ENCODE measurements at regions not wholly inside any gene's neighbourhood (a gene's known extent, or its start where the extent isn't known, plus 50 kb on each side); places are given as distances from the start of the nearest gene placed in this dataset.
"Not testable (repeated sequence)": the region's sequence is repeated elsewhere in the genome, so short reads cannot be mapped to it uniquely, and the experiment has no call there.

DNA sequence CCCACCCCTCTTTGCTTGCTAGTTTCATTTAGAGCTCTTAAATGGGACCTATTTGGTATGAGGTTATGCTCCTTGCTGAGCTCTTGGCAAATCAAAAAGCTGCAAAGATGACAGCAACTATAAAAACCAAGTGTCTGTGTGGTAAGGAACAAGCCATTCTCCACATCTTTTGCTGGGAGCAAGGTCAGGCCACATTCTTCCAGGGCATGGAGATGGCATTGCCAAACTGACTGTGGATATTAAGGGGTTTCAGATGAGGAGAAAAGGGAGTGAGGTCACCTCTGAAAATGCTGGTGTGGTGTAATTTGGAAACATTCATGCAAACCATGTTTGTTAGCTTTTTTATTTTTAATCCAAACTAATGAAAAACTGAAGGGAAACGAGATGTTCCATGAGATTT lies 218.8 kb upstream of the IL12B start:
- in situ Hi-C loops (cut with HindIII; ENCODE audit: low pct_ligation_motif_present, low pct_unique_long_range_greater_than_20kb, low sequenced_read_pairs): no loop called here
- DNase-seq: no peak

DNA sequence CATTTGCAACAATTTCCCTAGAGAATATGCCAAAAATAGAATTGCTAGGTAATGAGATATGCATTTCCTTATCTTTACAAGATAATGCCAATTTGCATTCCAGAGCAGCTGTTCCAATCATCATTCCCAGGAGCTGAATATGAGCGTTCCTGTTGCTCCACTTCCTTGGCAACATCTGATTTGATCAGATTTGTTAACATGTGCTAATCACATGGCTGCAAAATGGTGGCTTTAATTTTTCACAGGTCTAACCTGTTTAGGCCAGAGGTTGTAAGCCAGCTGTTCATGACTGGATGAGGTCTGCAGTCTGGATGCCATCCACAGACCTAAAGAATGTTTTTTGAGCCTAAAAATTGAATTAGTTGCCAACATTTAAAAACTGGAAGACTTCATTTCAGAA lies 220.7 kb upstream of the IL12B start:
- DNase-seq: no peak
- in situ Hi-C loops (cut with HindIII; ENCODE audit: low pct_ligation_motif_present, low pct_unique_long_range_greater_than_20kb, low sequenced_read_pairs): no loop called here

DNA sequence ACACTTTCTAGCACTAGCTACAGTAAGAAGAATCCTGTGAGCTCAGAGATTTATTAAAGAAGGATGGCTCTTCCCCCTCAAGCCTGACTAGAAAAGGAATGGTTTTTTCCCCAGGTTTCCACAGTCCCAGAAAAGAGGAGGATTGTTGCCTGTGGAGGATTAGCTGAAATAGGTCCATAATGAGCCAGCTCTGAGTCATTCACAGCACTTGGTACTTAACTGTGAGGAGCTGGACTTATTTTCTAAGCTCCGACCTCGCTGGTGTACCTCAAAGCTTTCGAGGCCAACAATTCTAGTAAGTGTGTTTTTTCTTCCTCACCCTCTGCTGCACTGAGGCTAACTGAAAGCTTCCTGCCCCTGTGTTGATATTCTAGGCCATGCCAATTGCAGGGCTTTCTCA lies 222.5 kb upstream of the IL12B start:
- DNase-seq: no peak
- in situ Hi-C loops (cut with HindIII; ENCODE audit: low pct_ligation_motif_present, low pct_unique_long_range_greater_than_20kb, low sequenced_read_pairs): no loop called here

DNA sequence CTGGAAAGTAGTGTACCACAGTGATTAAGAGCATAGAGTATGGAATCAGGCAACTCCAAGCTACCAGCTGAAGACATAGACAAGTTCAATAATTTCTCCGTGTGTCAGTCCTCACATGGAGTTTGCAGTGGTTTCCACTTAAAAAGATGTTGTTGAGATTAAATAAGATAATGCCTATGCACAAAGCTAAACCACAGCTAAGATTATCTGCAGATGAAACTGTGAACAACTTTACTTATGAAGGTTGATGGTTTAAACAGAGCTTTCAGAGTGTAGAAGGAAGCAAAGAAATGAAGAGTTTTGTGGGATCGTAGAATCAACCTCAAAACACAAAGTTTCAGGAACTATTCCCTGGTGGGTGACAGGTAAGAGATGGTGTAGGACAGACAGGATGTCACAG lies 223.5 kb upstream of the IL12B start:
- in situ Hi-C loops (cut with HindIII; ENCODE audit: low pct_ligation_motif_present, low pct_unique_long_range_greater_than_20kb, low sequenced_read_pairs): no loop called here
- DNase-seq: no peak

DNA sequence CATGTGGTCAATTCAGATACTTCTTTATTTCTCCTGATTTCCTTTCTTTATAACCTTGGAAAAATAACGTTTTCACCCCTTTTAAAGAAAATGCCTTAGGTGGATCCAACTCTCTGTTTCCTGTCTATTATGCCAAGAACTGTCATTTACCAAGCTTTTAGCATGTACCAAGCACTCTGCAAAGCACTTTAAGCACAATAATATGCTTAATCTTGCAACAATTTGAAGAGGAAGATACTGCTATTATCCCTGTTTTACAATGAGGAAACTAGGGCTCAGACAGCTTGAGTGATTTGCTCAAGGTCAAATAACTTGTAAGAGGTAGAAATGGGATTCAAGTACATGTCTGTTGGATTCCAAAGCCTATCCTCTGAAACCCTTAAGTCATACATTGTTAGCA lies 224.8 kb upstream of the IL12B start:
- no peak for DNase-seq
- in situ Hi-C loops (cut with HindIII; ENCODE audit: low pct_ligation_motif_present, low pct_unique_long_range_greater_than_20kb, low sequenced_read_pairs): no loop called here

DNA sequence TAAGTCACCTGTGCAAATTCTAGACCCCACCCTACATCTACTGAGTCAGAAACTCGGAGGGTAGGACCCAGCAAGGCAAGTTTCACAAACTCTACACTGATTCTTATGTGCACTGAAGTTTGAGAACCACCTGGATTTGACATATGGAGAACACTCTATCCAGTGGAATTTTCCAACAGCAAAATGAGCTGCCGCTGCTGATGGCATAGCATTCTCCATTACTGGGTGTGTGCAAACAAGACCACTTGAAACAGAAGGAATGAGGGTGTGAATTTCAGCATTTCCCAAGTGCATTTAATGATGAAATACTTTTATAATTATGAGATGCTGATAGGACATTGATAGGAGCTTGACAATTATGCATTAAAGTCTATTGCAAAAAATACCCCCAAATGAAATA lies 229.1 kb upstream of the IL12B start:
- DNase-seq: no peak
- in situ Hi-C loops (cut with HindIII; ENCODE audit: low pct_ligation_motif_present, low pct_unique_long_range_greater_than_20kb, low sequenced_read_pairs): no loop called here

DNA sequence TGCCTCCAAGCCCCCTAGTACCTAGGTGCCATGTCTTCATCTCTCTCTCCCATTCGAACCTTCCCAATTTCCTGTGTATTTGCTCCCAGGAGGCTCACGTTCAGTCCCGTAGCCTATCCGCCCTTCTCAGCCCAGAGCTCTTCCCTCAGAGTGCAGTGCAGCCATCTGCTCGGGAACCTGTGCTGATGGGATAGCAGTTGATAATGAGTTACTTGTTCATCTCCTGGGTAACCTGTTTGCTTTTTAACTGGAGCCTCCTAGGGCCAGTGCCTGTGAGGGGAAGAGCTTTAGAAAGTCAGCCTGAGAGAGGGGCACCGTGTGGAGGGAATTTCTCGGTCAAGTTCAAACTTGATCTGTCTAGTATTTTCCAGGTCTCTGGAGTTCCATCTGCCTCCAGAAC lies 229.8 kb upstream of the IL12B start:
- in situ Hi-C loops (cut with HindIII; ENCODE audit: low pct_ligation_motif_present, low pct_unique_long_range_greater_than_20kb, low sequenced_read_pairs): no loop called here
- no peak for DNase-seq

DNA sequence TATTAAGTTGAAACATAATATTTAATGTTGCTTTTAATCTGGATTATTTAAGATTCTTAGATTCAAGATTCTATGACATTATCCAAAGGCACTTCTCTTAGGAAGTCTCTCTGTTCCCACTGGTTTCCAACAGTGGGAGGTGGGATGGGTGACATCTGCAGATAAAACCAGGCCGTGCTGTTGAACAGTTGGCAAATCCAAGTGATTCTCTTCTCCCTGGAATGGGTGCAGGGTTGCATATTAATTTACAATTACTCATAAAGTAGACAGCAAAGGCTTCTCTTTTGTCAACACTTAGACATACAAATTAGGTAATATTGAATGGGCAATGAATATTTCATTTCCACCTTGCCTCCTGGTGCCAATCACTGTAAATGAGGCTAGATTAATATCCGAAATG lies 233.7 kb upstream of the IL12B start:
- DNase-seq: no peak
- in situ Hi-C loops (cut with HindIII; ENCODE audit: low pct_ligation_motif_present, low pct_unique_long_range_greater_than_20kb, low sequenced_read_pairs): no loop called here

DNA sequence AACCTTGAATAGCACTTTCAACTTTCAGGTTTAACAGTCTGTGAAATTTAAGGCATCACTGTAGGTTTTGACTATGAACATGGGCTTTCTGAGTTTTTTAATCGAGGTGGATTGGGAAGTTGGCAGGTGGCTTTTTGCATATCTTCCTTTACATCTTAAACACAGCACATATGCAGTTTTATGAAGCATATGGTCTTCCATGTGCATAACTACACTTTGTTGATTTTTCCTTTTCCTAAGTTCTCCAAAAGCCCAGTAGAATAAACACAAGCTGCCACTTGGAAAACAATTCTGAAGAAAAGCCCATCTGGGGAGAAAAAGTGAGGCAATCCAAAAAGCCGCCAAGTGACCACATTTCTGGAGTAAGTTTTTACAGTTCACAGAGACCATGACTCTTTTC lies 236.5 kb upstream of the IL12B start:
- in situ Hi-C loops (cut with HindIII; ENCODE audit: low pct_ligation_motif_present, low pct_unique_long_range_greater_than_20kb, low sequenced_read_pairs): no loop called here
- DNase-seq: no peak

DNA sequence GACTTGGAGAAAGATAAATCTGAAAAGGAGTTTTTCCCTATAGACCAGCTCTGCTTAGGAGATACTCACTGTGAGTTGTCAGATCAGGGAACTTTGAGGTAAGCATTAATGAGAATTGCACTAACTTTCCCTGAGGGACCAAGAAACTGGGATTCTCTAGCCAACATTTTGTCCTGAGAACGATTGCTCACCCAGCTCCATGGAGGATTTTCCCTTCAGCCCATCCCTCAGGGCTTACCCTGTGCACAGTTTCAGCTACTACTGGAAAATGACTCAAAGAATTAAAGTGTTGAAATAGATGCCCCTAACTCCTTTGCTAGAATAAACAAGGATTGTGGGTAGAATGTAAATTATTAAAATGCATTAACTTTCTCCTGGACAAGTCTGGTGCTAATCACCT lies 237.2 kb upstream of the IL12B start:
- in situ Hi-C loops (cut with HindIII; ENCODE audit: low pct_ligation_motif_present, low pct_unique_long_range_greater_than_20kb, low sequenced_read_pairs): no loop called here
- no peak for DNase-seq

DNA sequence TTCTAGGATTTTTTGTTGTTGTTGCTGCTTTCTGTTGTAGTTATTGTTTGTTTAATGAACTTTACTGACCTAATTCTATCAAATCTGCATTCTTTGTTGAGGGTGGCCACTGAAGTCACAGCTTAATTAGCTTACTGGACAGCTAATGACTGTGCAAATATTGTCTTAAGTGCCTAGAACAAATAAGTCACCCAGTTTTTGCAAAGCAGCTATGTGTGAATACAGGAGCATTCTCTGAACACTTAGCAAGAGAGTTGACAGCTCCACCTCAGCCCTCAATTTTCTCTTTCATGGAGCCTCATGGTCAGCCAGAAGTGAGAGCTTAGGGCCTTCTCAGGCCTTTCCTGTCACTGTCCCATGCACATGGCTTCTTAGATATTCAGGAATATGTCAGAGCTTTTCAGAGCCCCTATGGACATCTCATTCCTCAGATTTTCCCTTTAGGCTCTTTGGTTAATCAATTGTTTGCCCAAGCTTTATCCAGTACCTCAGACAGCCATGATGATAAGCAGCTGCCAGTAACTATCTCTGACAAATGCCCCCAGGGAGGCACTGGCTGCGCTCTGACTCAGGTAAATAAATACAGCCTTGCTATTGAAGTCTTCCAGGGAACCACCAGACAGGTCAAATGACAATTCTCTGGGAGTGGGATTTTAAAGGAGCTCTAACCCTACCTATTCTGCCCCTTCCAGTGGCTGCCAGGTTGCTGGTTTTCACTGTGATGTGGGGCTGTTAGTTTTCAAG lies 241.4 kb upstream of the IL12B start:
- in situ Hi-C loops (cut with HindIII; ENCODE audit: low pct_ligation_motif_present, low pct_unique_long_range_greater_than_20kb, low sequenced_read_pairs): no loop called here
- DNase-seq: no peak

DNA sequence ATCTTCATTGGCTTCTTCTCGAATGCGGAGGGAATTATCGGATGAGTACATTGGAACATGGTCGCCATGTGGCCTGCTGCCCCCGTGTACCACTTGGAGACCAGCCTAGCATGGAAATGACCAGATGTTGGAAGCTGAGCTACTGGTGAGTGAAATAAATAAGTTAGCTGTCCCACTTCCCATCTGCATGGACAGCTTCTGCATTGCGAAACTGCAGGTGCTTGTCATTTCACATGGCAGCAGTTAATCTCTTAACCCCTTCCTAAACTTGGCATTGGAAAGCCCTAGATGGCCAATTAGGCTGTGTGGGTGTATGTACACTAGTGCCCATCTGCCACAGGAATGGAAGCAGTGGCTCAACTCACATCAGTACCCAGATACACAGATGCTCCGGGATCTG lies 246.6 kb upstream of the IL12B start:
- no peak for DNase-seq
- in situ Hi-C loops (cut with HindIII; ENCODE audit: low pct_ligation_motif_present, low pct_unique_long_range_greater_than_20kb, low sequenced_read_pairs): no loop called here

DNA sequence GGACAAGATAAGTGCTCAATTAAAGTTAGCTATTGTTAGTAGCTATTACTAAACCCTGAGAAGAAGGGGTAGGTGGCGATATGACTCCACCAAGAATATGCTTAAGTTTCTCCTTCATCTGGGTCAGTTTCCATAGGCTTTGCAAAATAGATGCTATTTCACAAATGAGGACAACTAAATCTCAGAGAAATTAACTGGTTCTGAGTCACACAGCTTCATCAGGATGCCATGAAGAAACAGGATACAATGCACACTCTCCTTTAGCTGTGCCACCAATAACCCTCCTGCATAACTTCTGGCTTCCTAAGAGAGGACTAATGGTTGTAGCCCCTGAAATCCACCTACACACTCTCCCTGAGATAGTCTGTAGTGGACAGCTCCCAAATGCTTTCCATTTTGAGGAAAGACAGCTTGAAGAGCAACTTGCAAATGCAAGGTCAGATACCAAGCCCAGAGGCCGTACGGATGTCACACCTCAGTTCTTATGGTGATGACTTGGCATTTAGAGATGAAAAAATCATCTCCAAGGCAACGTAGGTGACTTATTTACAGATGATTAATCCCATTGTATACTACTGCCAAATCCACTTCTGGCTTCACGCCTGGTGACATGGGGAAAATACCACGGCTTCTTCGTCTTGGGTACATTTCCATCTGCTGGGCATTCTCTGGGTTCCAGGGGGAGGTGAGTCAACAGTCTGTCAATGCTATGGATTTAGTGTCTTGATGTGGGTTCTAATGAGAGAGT lies 251.4 kb upstream of the IL12B start:
- in situ Hi-C loops (cut with HindIII; ENCODE audit: low pct_ligation_motif_present, low pct_unique_long_range_greater_than_20kb, low sequenced_read_pairs): no loop called here
- DNase-seq: peak; percentile 97

DNA sequence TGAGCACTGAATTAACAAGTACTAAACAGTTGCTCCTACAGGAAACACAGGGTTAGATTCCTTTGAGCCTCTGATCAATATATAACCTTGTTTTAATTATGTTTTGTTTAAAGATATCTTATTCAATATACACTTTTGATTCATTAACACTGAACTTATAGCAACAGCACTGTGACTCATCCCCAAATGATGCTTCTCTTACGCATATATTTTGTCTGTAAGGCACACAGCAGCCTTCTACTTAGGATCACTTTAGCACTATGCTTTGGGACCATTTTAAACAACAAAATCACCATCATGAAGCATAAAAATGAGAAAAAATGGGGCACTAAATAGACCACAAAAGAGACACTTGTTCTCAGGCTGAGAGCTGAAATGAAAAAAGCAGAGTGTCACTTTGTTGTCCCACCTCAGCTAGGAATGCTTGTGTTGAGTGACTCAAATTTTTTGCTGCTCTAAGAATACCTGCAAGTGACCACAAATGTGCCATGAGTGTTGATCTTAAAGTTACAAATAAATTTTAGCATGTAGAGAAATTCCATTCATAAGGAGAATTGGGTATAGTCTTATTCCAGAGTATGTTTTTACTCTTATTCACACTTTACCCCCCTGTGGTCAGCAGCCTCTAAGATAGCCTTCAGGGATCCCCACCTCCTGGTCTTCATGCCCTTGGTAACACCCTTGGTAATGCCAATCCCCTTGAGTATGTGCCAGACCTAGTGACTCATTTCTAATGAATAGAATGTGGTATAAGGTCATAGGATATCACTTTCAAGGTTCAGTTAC lies 252.7 kb upstream of the IL12B start:
- in situ Hi-C loops (cut with HindIII; ENCODE audit: low pct_ligation_motif_present, low pct_unique_long_range_greater_than_20kb, low sequenced_read_pairs): no loop called here
- DNase-seq: peak; percentile 25

DNA sequence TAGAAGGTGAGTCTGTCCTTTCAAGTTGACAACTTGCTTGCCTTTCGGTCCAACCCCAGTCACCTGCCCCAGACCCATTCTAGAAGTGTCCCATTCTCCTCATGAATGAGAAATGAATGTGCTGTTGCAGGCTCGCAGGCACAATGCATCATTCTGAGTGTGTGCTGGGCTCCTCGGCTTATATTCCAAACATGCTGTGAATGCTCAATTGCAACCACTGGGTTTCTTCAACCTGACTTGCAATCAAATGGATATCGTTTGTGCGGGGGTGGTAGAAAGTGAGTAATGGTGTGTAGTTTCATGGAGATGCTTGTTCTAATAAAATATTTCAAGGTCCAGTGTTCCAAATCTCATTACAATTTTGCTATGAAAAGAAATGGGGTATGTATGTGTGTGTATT lies 256.6 kb upstream of the IL12B start:
- in situ Hi-C loops (cut with HindIII; ENCODE audit: low pct_ligation_motif_present, low pct_unique_long_range_greater_than_20kb, low sequenced_read_pairs): no loop called here
- no peak for DNase-seq

DNA sequence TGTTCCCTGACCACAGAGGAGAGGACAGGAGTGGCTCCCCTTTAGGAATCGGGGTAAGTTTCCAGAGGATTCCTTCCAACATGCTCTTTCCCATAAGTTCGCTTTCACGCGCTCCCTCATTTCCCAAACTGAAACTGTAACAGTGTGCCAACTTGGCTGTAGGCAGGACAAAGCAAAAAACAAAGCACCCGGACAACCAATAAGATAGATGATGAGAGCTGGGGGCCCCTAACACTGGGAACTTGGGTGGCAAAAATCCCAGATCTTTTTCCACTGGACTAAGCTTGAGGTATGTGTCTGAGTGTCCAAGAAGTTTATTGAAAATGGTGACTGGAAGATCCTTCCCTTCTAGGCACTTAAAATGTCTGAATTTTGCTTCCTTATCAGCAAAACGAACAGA lies 258.7 kb upstream of the IL12B start:
- no peak for DNase-seq
- in situ Hi-C loops (cut with HindIII; ENCODE audit: low pct_ligation_motif_present, low pct_unique_long_range_greater_than_20kb, low sequenced_read_pairs): no loop called here

DNA sequence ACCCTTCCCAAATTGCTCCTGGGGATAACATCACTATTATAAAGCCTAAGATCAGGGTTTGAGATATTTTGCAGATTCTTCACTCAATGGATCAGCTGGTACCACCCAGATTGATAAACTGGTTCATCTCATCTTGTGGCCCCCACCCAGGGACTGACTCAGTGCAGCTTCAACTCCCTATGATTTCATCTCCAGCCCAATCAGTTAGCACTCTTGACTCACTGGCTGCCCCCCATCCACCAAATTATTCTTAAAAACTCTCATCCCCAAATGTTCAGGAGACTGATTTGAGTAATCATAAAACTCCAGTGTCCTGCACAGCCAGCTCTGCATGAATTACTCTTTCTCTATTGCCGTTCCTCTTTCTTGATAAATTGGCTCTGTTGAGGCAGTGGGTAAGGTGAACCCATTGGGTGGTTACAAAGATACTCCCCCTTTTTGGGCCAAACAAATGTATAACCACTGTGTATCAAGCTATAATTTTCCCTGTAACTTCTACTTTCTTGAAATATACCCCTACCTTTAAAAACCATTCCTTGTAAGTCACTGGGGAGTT lies 263.3 kb upstream of the IL12B start:
- in situ Hi-C loops (cut with HindIII; ENCODE audit: low pct_ligation_motif_present, low pct_unique_long_range_greater_than_20kb, low sequenced_read_pairs): no loop called here
- DNase-seq: no peak

DNA sequence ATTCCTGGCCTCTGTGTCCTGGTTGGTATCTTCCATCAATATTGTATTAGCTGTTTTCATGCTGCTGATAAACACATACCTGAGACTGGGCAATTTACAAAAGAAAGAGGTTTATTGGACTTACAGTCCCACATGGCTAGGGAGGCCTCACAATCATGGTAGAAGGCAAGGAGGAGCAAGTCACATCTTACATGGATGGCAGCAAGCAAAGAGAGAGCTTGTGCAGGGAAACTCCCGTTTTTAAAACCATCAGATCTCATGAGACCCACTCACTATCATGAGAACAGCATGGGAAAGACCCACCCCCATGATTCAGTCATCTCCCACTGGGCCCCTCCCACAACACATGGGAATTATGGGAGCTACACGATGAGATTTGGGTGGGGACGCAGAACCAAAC lies 265.3 kb upstream of the IL12B start:
- in situ Hi-C loops (cut with HindIII; ENCODE audit: low pct_ligation_motif_present, low pct_unique_long_range_greater_than_20kb, low sequenced_read_pairs); DNase-seq: not testable (repeated sequence)

DNA sequence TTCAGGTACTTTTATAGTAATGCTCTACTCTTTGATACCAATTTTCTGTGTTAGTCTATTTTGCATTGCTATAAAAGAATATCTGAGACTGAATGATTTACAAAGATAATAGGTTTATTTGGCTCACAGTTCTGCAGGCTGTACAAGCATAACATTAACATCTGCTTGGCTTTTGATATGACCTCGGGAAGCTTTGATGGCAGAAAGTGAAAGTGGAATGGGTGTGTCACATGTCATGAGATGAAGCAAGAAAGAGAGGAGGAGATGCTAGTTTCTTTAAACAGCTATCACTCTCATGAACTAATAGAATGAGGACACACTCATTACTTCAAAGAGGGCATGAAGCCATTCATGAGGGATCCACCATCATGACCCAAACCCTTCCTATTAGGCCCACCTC lies 270.9 kb upstream of the IL12B start:
- in situ Hi-C loops (cut with HindIII; ENCODE audit: low pct_ligation_motif_present, low pct_unique_long_range_greater_than_20kb, low sequenced_read_pairs): no loop called here
- no peak for DNase-seq
